Gastrocnemius medialis (tissue), 4 donors: ENCODE measurements at regions not wholly inside any gene's neighbourhood (a gene's known extent, or its start where the extent isn't known, plus 50 kb on each side); places are given as distances from the start of the nearest gene placed in this dataset.
A peak's percentile ranks its signal among the peaks of the same experiment; 100 is the strongest.

Experiments
- ATAC-seq, 2 donors: fragments of 150-250 bp; one replicate each; pipeline ENCODE4 v1.9.1; 2016
- DNase-seq, 2 donors: peaks; one replicate each; pipeline ENCODE4 v3.0.0-alpha.2; 2019
- H3K27ac ChIP-seq, 4 donors: fragments of 200-600 bp; sonication (generic); 1 replicate in 1 of 4; 2 replicates in 3 of 4; pipeline ENCODE4 v1.5.1; 2016 to 2018; ENCODE audit warnings: mild to moderate bottlenecking in 2 of 4, moderate library complexity in 1 of 4
- H3K27me3 ChIP-seq, 3 donors: fragments of 200-600 bp; sonication (generic) in 2 of 3; 1 replicate in 1 of 3; 2 replicates in 2 of 3; pipeline versions ENCODE4 v1.5.1 to v1.6.0; 2016 to 2019; ENCODE audit warnings: mild to moderate bottlenecking in 1 of 3, moderate library complexity in 1 of 3
- H3K36me3 ChIP-seq, 2 donors: fragments of 200-600 bp; sonication (generic) in 1 of 2; one replicate each; pipeline ENCODE4 v1.5.1; 2017 to 2018
- H3K4me1 ChIP-seq, 2 donors: fragments of 200-600 bp; sonication (generic) in 1 of 2; one replicate each; pipeline ENCODE4 v1.5.1; 2016 to 2017; ENCODE audit warnings: mild to moderate bottlenecking in 2 of 2
- H3K4me3 ChIP-seq, 4 donors: fragments of 200-600 bp; sonication (generic) in 3 of 4; 1 replicate in 1 of 4; 2 replicates in 3 of 4; pipeline ENCODE4 v1.5.1; 2016 to 2019; ENCODE audit warnings: mild to moderate bottlenecking in 2 of 4
- H3K9me3 ChIP-seq, 3 donors: fragments of 200-600 bp; sonication (generic) in 2 of 3; 1 replicate in 1 of 3; 2 replicates in 2 of 3; pipeline ENCODE4 v1.5.1; 2016 to 2019
- POLR2A ChIP-seq, 2 donors: fragments of 450-650 bp; IDR thresholded peaks; one replicate each; pipeline ENCODE4 v1.6.1; 2017; ENCODE audit warnings: antibody characterized with exemption in 2 of 2, mild to moderate bottlenecking in 2 of 2, moderate library complexity in 2 of 2
- in situ Hi-C, 4 donors: fragments of 200-750 bp; cut with MboI; loops; one replicate each; pipeline versions ENCODE4 v1.15.0 to v1.8.0; 2017; ENCODE audit warnings: low sequenced_read_pairs in 4 of 4
- intact Hi-C: fragments of 100-400 bp; cut with DNase I; formaldehyde crosslinking; loops from one replicate; pipeline ENCODE4 v1.15.1; 2023; ENCODE audit warnings: low total_unique reads
- TF ChIP-seq, protein P1 (sequence below), 5 experiments: fragments of 450-650 bp in 3 of 5; fragments of 200-600 bp in 2 of 5; sonication (generic) in 2 of 5; IDR thresholded peaks in 4 of 5; conservative IDR thresholded peaks in 1 of 5; 1 replicate in 4 of 5; 2 replicates in 1 of 5; pipeline ENCODE4 v1.5.1; 2016 to 2019; ENCODE audit warnings: antibody characterized with exemption in 5 of 5, mild to moderate bottlenecking in 3 of 5, moderate library complexity in 3 of 5

DNA sequence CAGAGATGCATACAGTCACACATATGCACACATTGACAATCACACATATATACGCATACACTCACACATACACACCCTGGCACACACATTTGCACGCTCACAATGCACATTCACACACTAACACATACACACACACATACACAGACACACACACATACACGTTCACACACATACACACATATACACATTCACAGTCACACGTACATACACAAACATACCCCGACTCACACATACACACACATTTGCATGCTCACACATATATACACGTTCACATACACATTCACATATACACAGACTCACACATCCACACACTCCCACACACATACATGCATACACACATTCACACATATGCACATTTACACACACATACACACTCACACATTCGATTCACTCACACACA, 366.8 kb upstream of the ID4 start:
- DNase-seq (no peak), ATAC-seq (no peak)
- Histone ChIP-seq H3K9me3 (no peaks in the 10 kb centered on the region), H3K27ac (no peak overlapping the region), H3K36me3 (no peaks in the 10 kb centered on the region), H3K4me3 (no peak overlapping the region), H3K27me3 (no peaks in the 10 kb centered on the region), H3K4me1 (no peaks in the 10 kb centered on the region)
- in situ Hi-C loops (no loop called here), intact Hi-C loops (no loop called here)
- no peak for TF ChIP-seq POLR2A (IDR thresholded peaks at IDR 0.05)
- TF ChIP-seq, protein P1, sequence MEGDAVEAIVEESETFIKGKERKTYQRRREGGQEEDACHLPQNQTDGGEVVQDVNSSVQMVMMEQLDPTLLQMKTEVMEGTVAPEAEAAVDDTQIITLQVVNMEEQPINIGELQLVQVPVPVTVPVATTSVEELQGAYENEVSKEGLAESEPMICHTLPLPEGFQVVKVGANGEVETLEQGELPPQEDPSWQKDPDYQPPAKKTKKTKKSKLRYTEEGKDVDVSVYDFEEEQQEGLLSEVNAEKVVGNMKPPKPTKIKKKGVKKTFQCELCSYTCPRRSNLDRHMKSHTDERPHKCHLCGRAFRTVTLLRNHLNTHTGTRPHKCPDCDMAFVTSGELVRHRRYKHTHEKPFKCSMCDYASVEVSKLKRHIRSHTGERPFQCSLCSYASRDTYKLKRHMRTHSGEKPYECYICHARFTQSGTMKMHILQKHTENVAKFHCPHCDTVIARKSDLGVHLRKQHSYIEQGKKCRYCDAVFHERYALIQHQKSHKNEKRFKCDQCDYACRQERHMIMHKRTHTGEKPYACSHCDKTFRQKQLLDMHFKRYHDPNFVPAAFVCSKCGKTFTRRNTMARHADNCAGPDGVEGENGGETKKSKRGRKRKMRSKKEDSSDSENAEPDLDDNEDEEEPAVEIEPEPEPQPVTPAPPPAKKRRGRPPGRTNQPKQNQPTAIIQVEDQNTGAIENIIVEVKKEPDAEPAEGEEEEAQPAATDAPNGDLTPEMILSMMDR (IDR thresholded peaks at IDR 0.05 in 4 of 5, conservative IDR thresholded peaks at IDR 0.05 in 1 of 5), result no peak

DNA sequence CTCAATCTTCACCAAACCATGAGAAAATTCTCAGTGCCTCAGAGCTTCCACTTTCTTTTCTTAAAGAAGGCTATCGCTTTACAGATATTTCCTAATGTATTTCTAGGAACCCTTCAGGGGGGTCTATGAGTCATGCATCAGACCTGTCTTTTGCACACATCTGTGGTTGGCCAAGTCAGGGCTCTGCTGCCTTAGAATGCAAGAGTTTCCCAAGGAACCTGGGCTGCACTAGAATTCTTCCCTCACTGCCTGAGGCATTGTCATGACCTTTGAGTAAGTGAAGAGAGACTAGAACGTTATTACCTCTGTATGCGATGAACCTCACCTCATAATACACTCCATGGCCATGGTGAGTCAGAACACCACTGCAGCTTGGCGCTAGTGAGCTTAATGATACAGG, 365.0 kb upstream of the ID4 start:
- intact Hi-C loops, result no loop called here
- in situ Hi-C loops, result no loop called here
- ATAC-seq (no peak), DNase-seq (no peak)
- Histone ChIP-seq H3K4me1 (no peaks in the 10 kb centered on the region), H3K27me3 (no peaks in the 10 kb centered on the region), H3K9me3 (no peaks in the 10 kb centered on the region), H3K36me3 (no peaks in the 10 kb centered on the region), H3K4me3 (no peak overlapping the region), H3K27ac (no peak overlapping the region)
- TF ChIP-seq, protein P1 (IDR thresholded peaks at IDR 0.05 in 4 of 5, conservative IDR thresholded peaks at IDR 0.05 in 1 of 5), result no peak
- no peak for TF ChIP-seq POLR2A (IDR thresholded peaks at IDR 0.05)

DNA sequence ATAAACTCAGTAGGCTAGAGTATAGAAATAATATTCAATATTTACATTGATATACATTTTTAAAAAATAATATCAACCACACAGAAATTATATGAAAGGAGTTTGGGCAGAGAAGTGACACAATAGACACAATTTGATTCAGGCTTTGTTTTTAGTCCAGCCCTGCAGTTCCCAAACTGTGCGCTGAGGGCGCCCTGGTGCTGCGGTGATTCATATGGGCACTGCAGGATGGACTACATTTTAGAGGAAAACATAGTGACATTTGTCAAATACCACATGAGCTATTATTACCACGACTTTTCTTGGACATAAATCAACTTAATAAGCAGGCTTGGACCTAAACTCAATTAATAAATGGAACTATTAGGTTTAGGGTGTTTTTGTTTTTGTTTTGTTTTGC, 364.3 kb upstream of the ID4 start:
- TF ChIP-seq, protein P1 (IDR thresholded peaks at IDR 0.05 in 4 of 5, conservative IDR thresholded peaks at IDR 0.05 in 1 of 5), result no peak
- TF ChIP-seq POLR2A (IDR thresholded peaks at IDR 0.05), result no peak
- Histone ChIP-seq H3K4me3 (no peak overlapping the region), H3K9me3 (no peaks in the 10 kb centered on the region), H3K36me3 (no peaks in the 10 kb centered on the region), H3K4me1 (no peaks in the 10 kb centered on the region), H3K27ac (no peak overlapping the region), H3K27me3 (no peaks in the 10 kb centered on the region)
- in situ Hi-C loops, result no loop called here
- DNase-seq (no peak), ATAC-seq (no peak)
- intact Hi-C loops, result no loop called here

DNA sequence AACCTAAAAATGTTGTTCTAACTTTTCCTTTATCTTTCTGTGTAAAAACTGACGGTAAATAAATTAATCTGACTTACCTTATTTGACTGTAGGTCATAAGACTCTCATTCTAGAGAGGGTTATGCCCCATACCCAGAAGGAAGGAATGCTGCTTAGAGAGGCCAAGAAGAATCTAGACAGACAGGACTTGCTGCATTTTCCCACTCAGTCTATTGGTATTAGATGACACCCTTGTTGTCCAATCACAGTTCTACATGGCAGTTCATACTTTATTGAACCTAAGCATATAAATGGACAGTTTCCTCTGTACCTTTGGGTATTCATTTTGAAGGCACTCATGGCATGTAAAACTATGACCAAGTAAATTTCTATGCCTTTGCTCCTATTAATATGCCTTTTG, 359.6 kb upstream of the ID4 start:
- DNase-seq, result no peak
- no peak overlapping the region for H3K4me3 ChIP-seq
- in situ Hi-C loops, result no loop called here
- H3K27ac ChIP-seq, result no peak overlapping the region
- no peak for ATAC-seq
- intact Hi-C loops, result no loop called here
- H3K36me3 ChIP-seq, result no peaks in the 10 kb centered on the region
- no peaks in the 10 kb centered on the region for H3K9me3 ChIP-seq
- H3K4me1 ChIP-seq, result no peaks in the 10 kb centered on the region
- no peaks in the 10 kb centered on the region for H3K27me3 ChIP-seq
- TF ChIP-seq, protein P1 (IDR thresholded peaks at IDR 0.05 in 4 of 5, conservative IDR thresholded peaks at IDR 0.05 in 1 of 5), result no peak
- TF ChIP-seq POLR2A (IDR thresholded peaks at IDR 0.05), result no peak

DNA sequence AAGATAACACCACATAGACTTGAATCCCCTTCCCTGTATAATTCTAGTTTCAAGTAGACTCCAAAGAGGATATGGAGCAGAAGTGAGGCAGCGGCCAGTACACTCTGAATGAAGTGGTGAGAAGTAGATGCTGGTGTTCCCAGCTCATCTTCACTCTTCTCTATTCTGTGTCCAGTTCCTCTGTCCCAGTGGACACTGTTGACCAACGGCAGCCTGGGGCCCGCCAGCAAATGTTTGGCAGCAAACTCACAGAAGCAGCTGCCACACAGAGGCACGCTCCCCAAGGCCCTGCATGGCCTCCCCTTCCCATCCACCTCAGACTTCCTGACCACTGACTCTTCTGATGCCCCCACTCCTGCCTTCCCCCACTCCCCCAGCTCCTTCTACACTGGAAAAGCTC, 358.9 kb upstream of the ID4 start:
- intact Hi-C loops (no loop called here), in situ Hi-C loops (no loop called here)
- Histone ChIP-seq H3K9me3 (no peaks in the 10 kb centered on the region), H3K4me1 (no peaks in the 10 kb centered on the region), H3K27me3 (no peaks in the 10 kb centered on the region), H3K4me3 (no peak overlapping the region), H3K27ac (no peak overlapping the region), H3K36me3 (no peaks in the 10 kb centered on the region)
- peak in 1 of 2 donors; percentile 66 for ATAC-seq
- DNase-seq, result peak in 1 of 2 donors; percentile 37
- TF ChIP-seq POLR2A (IDR thresholded peaks at IDR 0.05), result no peak
- TF ChIP-seq, protein P1 (IDR thresholded peaks at IDR 0.05 in 4 of 5, conservative IDR thresholded peaks at IDR 0.05 in 1 of 5), result no peak
